GM21515 (cell line): ENCODE measurements at regions not wholly inside any gene's neighbourhood (a gene's known extent, or its start where the extent isn't known, plus 50 kb on each side); places are given as distances from the start of the nearest gene placed in this dataset.
"Not testable (repeated sequence)": the region's sequence is repeated elsewhere in the genome, so short reads cannot be mapped to it uniquely, and the experiment has no call there.

Experiments
- ATAC-seq: cut with Tn5 transposase; IDR thresholded peaks from one replicate; pipeline ENCODE4 v1.9.1; 2021; ENCODE audit not compliant: unreplicated experiment

GRCh38 chr7:13274205-13274604, 586.8 kb downstream of the ARL4A start:
- ATAC-seq = not testable (repeated sequence)

- ATAC-seq = no peak
Observed at GRCh38 chr7:13276977-13277376, 589.5 kb downstream of the ARL4A start.

GRCh38 chr7:13278020-13278419, 590.6 kb downstream of the ARL4A start:
- no peak for ATAC-seq

GRCh38 chr7:13279854-13280435, 592.5 kb downstream of the ARL4A start:
- ATAC-seq = no peak

GRCh38 chr7:13282377-13282980, 595.0 kb downstream of the ARL4A start:
- ATAC-seq = no peak

- no peak for ATAC-seq
Observed at GRCh38 chr7:13286916-13287315, 599.5 kb downstream of the ARL4A start.

- no peak for ATAC-seq
Observed at GRCh38 chr7:13288516-13288915, 601.1 kb downstream of the ARL4A start.

- no peak for ATAC-seq
Observed at GRCh38 chr7:13290975-13291374, 603.5 kb downstream of the ARL4A start.

GRCh38 chr7:13293264-13294002, 606.0 kb downstream of the ARL4A start:
- no peak for ATAC-seq

- no peak for ATAC-seq
Observed at GRCh38 chr7:13307040-13307439, 619.6 kb downstream of the ARL4A start.

- no peak for ATAC-seq
Observed at GRCh38 chr7:13308423-13308822, 621.0 kb downstream of the ARL4A start.

- ATAC-seq = no peak
Observed at GRCh38 chr7:13309535-13309934, 622.1 kb downstream of the ARL4A start.

- ATAC-seq = no peak
Observed at GRCh38 chr7:13312307-13312706, 624.9 kb downstream of the ARL4A start.

- ATAC-seq = no peak
Observed at GRCh38 chr7:13320333-13320732, 632.9 kb downstream of the ARL4A start.

- ATAC-seq = no peak
Observed at GRCh38 chr7:13321316-13321715, 633.9 kb downstream of the ARL4A start.

- no peak for ATAC-seq
Observed at GRCh38 chr7:13322126-13322525, 634.7 kb downstream of the ARL4A start.

- ATAC-seq = no peak
Observed at GRCh38 chr7:13327669-13328068, 640.2 kb downstream of the ARL4A start.

- no peak for ATAC-seq
Observed at GRCh38 chr7:13333371-13333770, 645.9 kb downstream of the ARL4A start.

GRCh38 chr7:13336227-13336626, 648.8 kb downstream of the ARL4A start:
- no peak for ATAC-seq

GRCh38 chr7:13352677-13353076, 636.8 kb downstream of the ETV1 start:
- no peak for ATAC-seq

GRCh38 chr7:13359656-13360055, 629.8 kb downstream of the ETV1 start:
- ATAC-seq = no peak

GRCh38 chr7:13386741-13387140, 602.7 kb downstream of the ETV1 start:
- ATAC-seq = no peak
